HUDEP-2 (cell line): ENCODE measurements at regions not wholly inside any gene's neighbourhood (a gene's known extent, or its start where the extent isn't known, plus 50 kb on each side); places are given as distances from the start of the nearest gene placed in this dataset.
"Not testable (repeated sequence)": the region's sequence is repeated elsewhere in the genome, so short reads cannot be mapped to it uniquely, and the experiment has no call there.

Experiments
- DNase-seq, 76 experiments: peaks; one replicate each; lab custom pipeline; 2025; ENCODE audit not compliant: unreplicated experiment in 76 of 76; lab: John Stamatoyannopoulos, UW

DNA sequence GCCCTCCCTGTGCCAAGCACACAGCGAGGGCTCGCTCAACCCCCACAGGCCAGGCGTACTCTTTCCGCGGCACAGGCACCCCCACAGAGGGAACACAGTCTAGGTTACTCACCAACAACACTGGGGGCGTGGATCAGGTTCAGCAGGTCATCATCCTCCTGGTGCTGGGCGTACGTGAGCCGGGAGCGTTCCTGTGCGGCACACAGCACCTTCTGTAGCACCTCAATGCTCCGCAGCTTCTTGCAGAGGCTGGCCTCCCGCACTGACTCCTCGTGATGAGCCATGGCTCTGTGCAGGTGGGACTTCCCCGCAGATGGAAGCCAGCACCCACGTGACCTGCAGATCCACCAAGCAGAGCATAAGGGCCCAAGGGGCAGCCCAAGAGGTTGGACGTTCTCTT, 296.8 kb downstream of the GOLGA6L6 start:
- DNase-seq, result not testable (repeated sequence)

DNA sequence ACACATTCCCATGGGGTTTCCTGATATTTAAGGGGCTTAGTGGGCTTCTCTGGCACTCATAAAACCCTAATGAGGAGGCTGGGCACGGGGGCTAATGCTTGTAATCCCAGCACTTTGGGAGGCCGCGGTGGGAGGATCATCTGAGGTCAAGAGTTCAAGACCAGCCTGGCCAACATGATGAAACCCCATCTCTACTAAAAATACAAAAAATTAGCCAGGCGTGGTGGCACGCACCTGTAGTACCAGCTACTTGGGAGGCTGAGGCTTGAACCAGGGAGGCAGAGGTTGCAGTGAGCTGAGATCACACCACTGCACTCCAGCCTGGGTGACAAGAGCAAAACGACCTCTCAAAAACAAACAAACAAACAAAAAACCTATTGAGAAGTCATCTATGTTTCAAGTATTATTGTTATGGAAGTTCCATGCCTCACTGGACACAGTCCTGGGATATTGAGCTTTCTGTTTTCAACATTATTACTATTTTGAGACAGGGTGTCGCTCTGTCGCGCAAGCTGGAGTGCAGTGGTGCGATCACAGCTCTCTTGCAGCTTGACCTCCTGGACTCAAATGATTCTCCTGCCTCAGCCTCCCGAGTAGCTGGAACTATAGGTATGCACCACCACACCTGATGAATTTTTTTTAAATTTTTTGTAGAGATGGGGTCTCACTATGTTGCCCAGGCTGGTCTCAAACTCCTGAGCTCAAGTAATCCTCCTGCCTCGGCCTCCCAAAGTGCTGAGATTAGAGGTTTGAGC, 297.9 kb downstream of the GOLGA6L6 start:
- DNase-seq, result not testable (repeated sequence)

DNA sequence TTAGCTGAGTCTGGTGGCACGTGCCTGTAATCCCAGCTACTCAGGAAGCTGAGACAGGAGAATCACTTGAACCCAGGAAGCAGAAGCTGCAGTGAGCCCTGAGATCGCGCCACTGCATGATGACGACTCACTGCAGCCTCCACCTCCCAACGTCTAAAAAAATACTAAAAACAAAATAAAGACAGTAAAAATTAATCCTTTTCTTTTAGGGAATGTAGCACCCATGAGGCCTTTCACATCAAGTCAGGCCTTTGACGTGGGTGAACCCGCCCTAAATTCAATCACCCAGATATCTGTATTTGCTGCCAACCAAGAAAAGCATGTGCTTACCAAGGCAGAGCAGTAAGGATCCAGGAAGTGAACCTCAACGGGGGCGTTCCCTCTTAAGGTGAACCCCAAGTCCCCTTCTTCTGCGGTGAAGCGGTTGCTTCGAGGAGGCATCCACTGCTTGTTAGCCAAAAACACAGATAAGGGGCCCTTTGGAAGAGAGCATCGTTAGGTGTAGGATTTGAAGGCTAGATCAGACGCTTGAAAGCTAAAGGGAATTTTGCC, 301.2 kb downstream of the GOLGA6L6 start:
- DNase-seq, result not testable (repeated sequence)

DNA sequence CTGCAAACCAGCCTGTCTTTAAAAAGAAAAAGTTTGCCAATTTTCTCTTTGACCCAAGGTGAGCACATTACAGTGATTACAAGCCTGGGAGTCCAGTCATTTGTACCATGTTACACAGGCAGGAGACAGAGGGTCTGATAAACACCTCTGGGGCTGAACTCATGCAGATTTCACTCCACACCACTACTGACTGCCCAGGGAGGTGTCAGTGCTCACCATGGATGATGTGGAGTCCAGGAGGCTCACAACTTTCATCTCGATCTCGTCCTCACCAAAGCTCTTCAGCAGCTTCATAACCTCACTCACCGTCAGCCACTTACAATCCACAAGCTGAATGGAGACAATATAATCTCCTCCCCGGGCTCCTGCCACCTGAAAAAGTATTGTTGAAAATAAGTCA, 302.4 kb downstream of the GOLGA6L6 start:
- not testable (repeated sequence) for DNase-seq

DNA sequence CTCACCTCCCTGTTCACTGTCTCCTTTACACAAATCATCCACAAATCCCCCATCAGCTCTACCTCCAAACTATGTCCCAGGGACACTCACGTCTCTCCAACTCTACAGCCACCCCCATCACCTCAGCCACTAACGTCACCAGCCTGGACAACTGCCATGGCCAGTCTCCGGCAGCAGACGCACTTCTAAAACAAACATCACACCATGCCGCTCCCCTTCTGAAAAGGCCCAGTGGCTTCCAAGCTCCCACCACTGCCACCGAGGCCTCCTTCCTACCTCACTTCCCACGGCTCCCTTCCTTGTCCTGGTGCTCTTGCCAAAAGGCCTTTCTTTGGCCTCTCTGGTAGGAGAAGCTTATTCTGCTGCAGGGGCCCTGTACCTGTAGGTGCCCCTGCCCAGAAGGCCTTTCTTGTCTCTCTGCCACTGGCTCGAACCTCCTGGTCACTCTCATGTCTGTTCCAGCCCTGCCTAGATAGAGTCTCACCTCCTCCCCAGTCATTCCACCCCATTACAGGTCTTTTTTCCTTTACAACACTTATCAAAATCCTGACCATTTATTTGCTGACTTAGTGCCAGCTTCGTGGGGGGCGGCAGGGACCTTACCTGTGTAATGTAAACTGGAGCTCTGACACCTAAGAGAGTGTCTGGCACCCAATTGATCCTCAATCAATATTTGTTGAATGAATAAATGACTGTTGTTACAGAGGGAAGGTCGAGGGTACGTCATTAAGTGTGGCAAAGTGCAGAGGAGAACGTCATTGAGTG, 304.2 kb downstream of the GOLGA6L6 start:
- DNase-seq, result not testable (repeated sequence)

DNA sequence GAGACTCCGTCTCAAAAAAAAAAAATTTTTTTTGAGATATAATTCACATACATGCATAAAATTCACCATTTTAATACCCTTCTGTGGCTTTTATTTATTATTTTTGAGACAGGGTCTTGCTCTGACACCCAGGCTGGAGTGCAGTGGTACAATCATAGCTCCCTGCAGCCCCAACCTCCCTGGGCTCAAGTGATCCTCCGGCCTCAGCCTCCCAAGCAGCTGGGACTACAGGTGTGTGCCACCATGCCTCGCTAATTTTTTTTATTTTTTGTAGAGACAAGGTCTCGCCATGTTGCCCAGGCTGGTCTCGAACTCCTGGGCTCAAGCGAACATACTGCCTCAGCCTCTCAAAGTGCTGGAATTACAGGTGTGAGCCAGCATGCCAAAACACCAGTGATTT, 305.9 kb downstream of the GOLGA6L6 start:
- DNase-seq, result not testable (repeated sequence)

DNA sequence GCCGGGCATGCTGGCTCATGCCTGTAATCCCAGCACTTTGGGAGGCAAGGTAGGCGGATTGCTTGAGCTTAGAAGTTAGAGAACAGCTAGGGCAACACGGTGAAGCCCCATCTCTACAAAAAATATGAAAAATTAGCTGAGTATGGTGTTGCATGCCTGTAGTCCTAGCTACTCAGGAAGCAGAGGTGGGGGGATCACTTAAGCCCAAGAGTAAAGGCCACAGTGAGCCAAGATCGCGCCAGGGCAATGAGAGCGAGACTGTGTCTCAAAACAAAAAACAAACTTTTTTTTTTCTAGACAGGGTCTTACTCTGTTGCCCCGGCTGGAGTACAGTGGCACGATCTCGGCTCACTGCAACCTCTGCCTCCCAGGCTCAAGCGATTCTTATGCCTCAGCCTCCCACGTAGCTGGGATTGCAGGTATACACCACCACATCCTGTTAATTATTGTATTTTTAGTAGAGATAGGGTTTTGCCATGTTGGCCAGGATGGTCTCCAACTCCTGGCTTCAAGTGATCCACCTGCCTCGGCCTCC, 307.5 kb downstream of the GOLGA6L6 start:
- DNase-seq, result not testable (repeated sequence)

DNA sequence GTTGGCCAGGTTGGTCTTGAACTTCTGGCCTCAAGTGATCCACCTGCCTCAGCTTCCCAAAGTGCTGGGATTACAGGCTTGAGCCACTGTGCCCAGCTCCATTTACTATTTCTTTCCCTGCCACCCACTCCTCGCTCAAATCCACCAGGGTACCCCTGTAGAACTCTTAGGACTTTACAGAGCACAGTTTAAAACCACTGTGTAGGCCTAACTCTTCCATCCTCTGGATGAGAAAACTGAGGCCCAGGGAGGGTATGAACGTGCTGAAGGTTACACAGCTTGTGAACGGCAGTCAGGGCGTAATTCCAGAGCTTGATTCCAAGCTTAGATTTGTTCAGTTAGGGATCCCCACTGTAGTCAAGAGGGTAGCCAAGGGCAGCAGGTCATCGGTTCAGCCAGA, 309.1 kb downstream of the GOLGA6L6 start:
- not testable (repeated sequence) for DNase-seq

DNA sequence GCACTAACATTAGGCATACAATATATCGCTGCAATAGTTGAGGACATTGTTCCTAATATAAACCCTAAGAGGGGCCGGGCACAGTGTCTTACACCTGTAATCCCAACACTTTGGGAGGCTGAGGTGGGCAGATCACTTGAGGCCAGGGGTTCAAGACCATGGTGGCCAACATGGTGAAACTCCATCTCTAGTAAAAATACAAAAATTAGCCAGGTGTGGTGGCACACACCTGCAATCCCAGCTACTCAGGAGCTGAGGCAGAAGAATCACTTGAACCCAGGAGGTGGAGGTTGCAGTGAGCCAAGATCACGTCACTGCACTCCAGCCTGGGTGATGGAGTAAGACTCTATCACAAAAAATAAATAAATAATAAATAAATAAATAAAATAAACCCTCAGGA, 310.9 kb downstream of the GOLGA6L6 start:
- not testable (repeated sequence) for DNase-seq

DNA sequence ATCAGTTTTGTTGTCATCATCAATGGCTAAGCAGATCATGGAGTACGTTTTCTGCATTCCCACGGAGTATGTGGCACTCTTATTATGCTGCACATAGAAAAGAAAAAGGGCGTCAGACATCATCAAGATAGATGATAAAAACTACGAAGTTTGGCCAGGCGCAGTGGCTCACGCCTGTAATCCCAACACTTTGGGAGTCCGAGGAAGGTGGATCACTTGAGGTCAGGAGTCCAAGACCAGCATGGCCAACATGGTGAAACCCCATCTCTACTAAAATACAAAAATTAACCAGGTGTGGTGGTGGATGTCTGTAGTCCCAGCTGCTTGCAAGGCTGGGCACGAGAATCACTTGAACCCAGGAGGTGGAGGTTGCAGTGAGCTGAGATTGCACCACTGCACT, 312.8 kb downstream of the GOLGA6L6 start:
- DNase-seq, result not testable (repeated sequence)

DNA sequence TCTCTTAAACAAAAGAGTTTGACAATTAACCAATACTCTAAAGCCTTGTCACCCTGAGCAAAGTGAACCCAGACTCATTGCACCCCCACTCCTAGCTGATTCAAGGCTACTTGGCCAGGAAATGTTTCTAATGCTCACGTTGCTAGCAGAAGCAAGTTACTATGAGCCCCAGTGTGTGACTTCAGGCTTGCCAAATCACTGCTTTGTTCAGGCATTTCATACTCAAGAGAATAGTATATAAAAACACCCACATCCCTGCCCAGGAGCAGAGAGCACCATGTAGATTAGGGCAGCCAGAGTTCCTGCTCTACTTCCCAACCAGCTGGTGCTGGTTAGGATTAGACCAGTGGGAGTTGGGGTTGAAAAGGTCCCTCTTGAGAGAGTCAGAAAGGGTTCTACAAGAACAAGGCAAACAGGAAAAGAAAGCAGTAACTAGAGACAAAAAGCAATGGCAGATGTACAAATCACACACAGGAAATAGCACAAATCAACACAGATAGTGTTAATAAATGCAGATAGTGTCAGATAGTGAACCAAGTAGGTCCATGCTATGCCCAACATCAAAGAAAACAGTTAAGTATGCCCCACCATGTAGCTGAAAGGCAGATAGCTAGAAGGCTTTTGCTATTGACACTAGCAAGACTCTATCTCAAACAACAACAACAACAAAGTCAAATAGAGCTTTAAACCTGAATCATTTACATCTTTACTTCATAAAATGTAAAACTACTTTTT, 314.3 kb downstream of the GOLGA6L6 start:
- not testable (repeated sequence) for DNase-seq

DNA sequence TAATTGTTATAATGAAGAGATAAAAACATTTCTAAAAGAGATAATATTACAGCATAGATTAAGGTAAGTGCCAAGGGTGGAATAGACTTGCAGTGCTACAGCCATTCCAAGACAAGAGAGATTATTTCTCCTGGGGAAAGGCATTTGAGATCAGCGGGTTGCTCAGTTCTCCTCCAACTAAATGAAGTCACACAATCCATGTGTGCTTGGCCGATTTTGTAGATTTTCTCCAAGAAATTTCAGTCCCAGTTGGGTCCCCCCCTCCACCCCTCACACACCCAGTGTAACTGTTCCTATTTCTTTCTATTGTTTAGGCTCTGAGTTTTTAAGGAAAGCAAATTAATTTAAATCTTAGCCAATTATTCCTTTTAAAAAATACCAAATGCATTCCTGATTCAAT, 315.1 kb downstream of the GOLGA6L6 start:
- DNase-seq, result not testable (repeated sequence)

DNA sequence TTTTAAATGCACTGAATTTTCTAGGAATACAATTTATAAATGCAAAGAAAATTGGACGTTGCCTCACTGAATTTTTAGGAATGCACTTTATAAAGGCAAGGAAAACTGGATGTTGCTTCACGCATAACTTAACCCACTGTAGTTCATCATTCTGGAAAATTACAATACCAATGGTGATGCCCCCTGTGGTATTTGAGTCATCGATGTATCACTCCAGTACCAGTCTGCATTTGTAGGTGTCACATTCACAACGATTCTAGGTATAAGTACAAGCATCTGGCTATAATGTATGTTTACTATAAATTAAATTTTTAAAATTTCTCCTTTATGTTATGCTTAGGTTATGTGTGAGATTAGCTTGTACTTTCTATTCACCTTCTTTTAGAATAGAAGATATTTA, 320.5 kb downstream of the GOLGA6L6 start:
- DNase-seq, result not testable (repeated sequence)

DNA sequence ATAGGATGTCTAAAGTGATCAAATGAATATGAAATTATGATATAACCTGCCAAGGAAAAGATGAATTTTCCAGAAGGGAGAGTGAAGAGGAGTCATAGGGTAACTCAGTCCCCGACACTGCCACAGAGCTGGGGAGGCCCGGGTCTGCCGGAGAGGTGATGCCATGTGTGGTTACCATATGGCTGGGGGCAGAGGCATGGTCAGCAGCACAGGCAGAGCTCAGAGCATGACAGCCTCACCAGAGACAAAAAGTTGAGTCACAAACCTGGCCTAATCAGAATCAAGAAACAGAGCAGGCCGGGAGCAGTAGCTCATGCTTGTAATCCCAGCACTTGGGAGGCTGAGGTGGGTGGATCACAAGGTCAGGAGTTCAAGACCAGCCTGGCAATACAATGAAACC, 322.4 kb downstream of the GOLGA6L6 start:
- DNase-seq, result not testable (repeated sequence)

DNA sequence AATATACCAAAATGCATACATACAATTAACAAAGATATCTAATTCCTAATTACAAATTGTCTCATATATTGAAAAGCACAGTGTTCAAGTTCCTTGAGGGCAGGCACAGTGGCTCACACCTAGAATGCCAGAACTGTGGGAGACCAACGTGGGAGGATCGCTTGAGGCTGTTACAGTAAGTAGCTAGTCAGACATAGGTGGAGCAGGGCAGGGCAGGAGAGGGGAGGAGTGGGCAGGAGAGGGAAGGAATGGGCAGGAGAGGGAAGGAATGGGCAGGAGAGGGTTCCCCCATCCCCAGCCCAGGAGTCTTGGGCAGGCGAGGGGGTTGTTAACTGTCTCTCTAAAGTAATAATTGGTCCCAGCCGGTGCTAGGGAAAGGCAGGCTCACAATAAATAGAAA, 325.9 kb downstream of the GOLGA6L6 start:
- not testable (repeated sequence) for DNase-seq

DNA sequence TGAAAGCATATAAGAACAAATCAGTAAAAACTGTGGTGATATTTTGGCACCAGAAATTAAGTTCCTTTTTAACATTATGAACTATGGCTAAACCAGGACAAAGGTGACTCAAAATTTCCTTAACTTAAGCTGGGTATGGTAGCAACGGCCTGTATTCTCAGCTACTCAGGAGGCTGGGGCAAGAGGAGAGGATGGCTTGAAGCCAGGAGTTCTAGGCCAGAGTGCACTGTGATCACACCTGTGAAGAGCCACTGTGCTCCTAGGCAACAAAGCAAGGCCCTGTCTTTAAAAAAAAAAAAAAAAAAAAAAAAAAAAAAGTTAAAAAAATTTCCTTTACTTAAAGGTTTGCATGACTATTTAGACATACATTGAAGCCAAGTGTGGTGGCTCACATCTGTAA, 327.5 kb downstream of the GOLGA6L6 start:
- not testable (repeated sequence) for DNase-seq

DNA sequence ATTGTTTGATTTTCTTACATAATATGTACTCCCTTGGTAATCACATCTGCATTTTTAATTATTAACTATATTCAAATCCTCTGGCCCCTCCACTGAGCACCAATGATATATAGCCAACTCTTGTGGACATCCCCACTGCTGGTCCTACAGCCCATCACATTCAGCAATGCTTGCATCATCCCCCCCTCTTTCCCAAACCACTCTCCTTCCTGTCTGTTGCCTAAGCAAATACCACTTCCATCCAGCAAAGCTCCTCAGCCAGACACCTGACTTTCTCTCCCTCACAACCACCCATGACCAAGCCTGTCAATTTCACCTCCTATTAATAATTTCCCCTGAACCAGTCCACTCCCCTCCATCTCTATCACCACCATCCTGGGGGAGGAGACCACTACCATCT, 330.1 kb downstream of the GOLGA6L6 start:
- not testable (repeated sequence) for DNase-seq

DNA sequence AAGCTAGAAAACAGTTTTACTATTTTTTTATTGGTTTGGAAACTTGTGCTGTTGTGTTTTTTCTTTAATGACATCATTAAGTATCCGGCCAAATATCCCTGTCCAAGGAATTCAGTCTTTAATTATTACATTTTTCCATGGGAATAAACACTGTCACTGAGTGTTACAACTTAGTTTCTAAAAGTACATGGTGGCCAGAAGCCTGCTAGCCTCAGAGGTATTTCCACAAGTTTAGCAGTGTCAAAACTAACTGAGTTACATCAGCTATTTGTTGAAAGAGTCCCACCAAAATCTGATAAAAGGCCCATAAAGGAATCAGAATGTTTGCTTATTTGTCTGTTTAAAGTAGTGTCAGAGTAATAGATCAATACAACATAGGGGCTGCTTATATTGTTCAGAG, 331.6 kb downstream of the GOLGA6L6 start:
- not testable (repeated sequence) for DNase-seq

DNA sequence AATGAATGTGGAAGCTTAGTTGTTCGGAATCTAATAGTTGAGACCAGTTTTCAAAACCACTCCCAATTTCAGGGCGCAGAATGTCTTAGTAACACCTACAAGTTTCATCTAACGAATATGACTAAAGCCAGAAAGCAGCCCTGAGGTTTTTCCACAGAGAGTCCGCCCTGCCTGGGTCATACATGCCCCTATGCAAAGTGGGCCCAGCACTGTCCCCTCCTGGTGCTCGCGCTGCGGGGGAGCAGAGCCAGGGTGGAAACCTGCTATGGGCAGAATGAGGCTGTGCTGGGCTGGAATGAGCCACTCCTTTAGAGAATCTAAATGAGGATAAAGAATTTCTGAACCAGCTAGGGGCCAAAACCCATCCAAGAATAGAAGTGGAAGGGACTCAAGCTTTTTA, 334.0 kb downstream of the GOLGA6L6 start:
- DNase-seq, result not testable (repeated sequence)

DNA sequence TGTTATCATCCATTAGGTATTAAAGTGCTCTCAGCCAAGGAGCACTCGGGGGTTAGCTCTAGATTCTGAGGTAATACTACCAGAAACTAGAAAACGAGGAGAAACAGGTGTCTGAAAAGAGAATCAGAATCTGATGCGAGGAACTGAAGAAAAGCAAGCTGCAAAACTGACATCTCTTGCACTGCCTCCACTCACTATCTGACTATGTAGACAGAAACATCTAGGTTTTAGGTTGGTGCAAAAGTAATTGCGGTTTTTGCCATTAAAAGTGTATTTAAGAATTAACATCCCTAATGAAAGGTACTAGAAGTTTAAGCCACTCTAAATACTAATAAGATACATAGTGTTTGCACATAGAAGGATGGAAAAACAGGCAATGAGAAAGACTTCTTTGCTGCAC, 334.4 kb downstream of the GOLGA6L6 start:
- not testable (repeated sequence) for DNase-seq
